Caco-2 (cell line): ENCODE measurements at regions not wholly inside any gene's neighbourhood (a gene's known extent, or its start where the extent isn't known, plus 50 kb on each side); places are given as distances from the start of the nearest gene placed in this dataset.

Experiments
- BruUV-seq: library from RNA; stranded (reverse); fragments of 400-500 nt; replicated peaks from 2 replicates; lab custom pipeline; 2021; lab: Mats Ljungman, UMichigan
- CTCF ChIA-PET: fragments of 300-600 bp; sonication (Branson Sonifier 250); formaldehyde crosslinking; loops from one replicate; lab custom pipeline; 2022; ENCODE audit warnings: antibody characterized with exemption; lab: Charles Lee
- POLR2A ChIA-PET: fragments of 300-600 bp; sonication (Branson Sonifier 250); formaldehyde crosslinking; loops from one replicate; lab custom pipeline; 2022; ENCODE audit warnings: antibody characterized with exemption; lab: Charles Lee
- DNase-seq, 2 experiments: peaks; one replicate each; pipeline versions ENCODE4 v3.0.0 to v3.0.0-alpha.2; 2020 to 2022
- H3K27me3 ChIP-seq: replicated peaks from 2 replicates; pipeline ENCODE4 v1.6.0; 2011; ENCODE audit warnings: low read length; ENCODE audit not compliant: control insufficient read depth, insufficient read depth
- H3K36me3 ChIP-seq: 2 replicates; pipeline ENCODE4 v1.5.1; 2011; ENCODE audit warnings: low read length; ENCODE audit not compliant: control insufficient read depth, insufficient read depth
- H3K4me1 ChIP-seq: fragments of 250-450 bp; sonication (Bioruptor Pico); 2 replicates; pipeline ENCODE4 v1.5.1; 2020; ENCODE audit warnings: mild to moderate bottlenecking
- H3K4me3 ChIP-seq: 2 replicates; pipeline ENCODE4 v1.5.1; 2011; ENCODE audit warnings: low read depth, mild to moderate bottlenecking, control low read depth, low read length
- H3K9me3 ChIP-seq: fragments of 250-450 bp; sonication (Bioruptor Pico); 2 replicates; pipeline ENCODE4 v1.5.1; 2020; ENCODE audit warnings: mild to moderate bottlenecking, moderate library complexity
- H3K27ac Mint-ChIP-seq: one replicate; pipeline ENCODE4 v1.8.0; 2022; ENCODE audit warnings: mixed read lengths; ENCODE audit not compliant: unreplicated experiment
- H3K27me3 Mint-ChIP-seq: one replicate; pipeline ENCODE4 v1.8.0; 2022; ENCODE audit warnings: mixed read lengths; ENCODE audit not compliant: insufficient read depth, unreplicated experiment
- H3K36me3 Mint-ChIP-seq: one replicate; pipeline ENCODE4 v1.8.0; 2022; ENCODE audit warnings: mild to moderate bottlenecking, mixed read lengths; ENCODE audit not compliant: insufficient read depth, unreplicated experiment
- H3K4me1 Mint-ChIP-seq: one replicate; pipeline ENCODE4 v1.8.0; 2022; ENCODE audit warnings: low read depth, mixed read lengths; ENCODE audit not compliant: unreplicated experiment
- H3K4me3 Mint-ChIP-seq: one replicate; pipeline ENCODE4 v1.8.0; 2022; ENCODE audit warnings: mild to moderate bottlenecking, moderate library complexity, mixed read lengths; ENCODE audit not compliant: unreplicated experiment
- H3K9me3 Mint-ChIP-seq: one replicate; pipeline ENCODE4 v1.8.0; 2022; ENCODE audit warnings: mixed read lengths; ENCODE audit not compliant: unreplicated experiment
- intact Hi-C: fragments of 100-400 bp; cut with micrococcal nuclease; formaldehyde crosslinking; loops from one replicate; pipeline ENCODE4 v1.10.0; 2022; ENCODE audit not compliant: unreplicated experiment
- TF ChIP-seq, protein P1 (sequence below), 2 experiments: fragments of 200-600 bp in 1 of 2; IDR thresholded peaks; 1 replicate in 1 of 2; 2 replicates in 1 of 2; pipeline versions ENCODE4 v1.5.1 to v1.8.0; 2011 to 2022; ENCODE audit warnings: antibody characterized with exemption in 1 of 2, control low read depth in 1 of 2, inconsistent platforms in 1 of 2, low read depth in 1 of 2, low read length in 1 of 2, mild to moderate bottlenecking in 1 of 2, moderate library complexity in 1 of 2; ENCODE audit not compliant: insufficient read depth in 1 of 2, severe bottlenecking in 1 of 2, unreplicated experiment in 1 of 2

DNA sequence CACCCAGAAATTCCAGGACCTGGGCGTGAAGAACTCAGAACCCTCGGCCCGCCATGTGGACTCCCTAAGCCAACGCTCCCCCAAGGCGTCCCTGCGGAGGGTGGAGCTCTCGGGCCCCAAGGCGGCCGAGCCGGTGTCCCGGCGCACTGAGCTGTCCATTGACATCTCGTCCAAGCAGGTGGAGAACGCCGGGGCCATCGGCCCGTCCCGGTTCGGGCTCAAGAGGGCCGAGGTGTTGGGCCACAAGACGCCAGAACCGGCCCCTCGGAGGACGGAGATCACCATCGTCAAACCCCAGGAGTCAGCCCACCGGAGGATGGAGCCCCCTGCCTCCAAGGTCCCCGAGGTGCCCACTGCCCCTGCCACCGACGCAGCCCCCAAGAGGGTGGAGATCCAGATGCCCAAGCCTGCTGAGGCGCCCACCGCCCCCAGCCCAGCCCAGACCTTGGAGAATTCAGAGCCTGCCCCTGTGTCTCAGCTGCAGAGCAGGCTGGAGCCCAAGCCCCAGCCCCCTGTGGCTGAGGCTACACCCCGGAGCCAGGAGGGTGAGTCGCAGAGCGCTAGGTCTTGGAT is 261.5 kb downstream of the SEC14L1 start:
- Histone ChIP-seq H3K36me3 (peaks cover 2% of the 10 kb centered on the region; the same call in 1 of the 2 replicates), H3K27me3 (no peaks in the 10 kb centered on the region), H3K9me3 (no peaks in the 10 kb centered on the region), H3K4me3 (no peak overlapping the region), H3K4me1 (no peaks in the 10 kb centered on the region)
- H3K4me3 Mint-ChIP-seq = no peak overlapping the region
- peaks cover 33% of the 10 kb centered on the region for H3K36me3 Mint-ChIP-seq
- intact Hi-C loops = no loop called here
- ChIA-PET CTCF (no interaction called here), POLR2A (no interaction called here)
- H3K9me3 Mint-ChIP-seq = no peaks in the 10 kb centered on the region
- H3K27me3 Mint-ChIP-seq = no peaks in the 10 kb centered on the region
- H3K27ac Mint-ChIP-seq = peak overlapping the region; percentile 31
- no peak for DNase-seq
- TF ChIP-seq, protein P1, sequence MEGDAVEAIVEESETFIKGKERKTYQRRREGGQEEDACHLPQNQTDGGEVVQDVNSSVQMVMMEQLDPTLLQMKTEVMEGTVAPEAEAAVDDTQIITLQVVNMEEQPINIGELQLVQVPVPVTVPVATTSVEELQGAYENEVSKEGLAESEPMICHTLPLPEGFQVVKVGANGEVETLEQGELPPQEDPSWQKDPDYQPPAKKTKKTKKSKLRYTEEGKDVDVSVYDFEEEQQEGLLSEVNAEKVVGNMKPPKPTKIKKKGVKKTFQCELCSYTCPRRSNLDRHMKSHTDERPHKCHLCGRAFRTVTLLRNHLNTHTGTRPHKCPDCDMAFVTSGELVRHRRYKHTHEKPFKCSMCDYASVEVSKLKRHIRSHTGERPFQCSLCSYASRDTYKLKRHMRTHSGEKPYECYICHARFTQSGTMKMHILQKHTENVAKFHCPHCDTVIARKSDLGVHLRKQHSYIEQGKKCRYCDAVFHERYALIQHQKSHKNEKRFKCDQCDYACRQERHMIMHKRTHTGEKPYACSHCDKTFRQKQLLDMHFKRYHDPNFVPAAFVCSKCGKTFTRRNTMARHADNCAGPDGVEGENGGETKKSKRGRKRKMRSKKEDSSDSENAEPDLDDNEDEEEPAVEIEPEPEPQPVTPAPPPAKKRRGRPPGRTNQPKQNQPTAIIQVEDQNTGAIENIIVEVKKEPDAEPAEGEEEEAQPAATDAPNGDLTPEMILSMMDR (IDR thresholded peaks at IDR 0.05; ENCODE audit: insufficient read depth in 1 of 2, low read depth in 1 of 2, low read length in 1 of 2, severe bottlenecking in 1 of 2, unreplicated experiment in 1 of 2) = no peak
- no peaks in the 10 kb centered on the region for H3K4me1 Mint-ChIP-seq
- BruUV-seq = TSS peak; percentile 66

- CTCF ChIA-PET = no interaction called here
These were observed 263.1 kb downstream of the SEC14L1 start for GRCh38 chr17:77403854-77404253.

DNA sequence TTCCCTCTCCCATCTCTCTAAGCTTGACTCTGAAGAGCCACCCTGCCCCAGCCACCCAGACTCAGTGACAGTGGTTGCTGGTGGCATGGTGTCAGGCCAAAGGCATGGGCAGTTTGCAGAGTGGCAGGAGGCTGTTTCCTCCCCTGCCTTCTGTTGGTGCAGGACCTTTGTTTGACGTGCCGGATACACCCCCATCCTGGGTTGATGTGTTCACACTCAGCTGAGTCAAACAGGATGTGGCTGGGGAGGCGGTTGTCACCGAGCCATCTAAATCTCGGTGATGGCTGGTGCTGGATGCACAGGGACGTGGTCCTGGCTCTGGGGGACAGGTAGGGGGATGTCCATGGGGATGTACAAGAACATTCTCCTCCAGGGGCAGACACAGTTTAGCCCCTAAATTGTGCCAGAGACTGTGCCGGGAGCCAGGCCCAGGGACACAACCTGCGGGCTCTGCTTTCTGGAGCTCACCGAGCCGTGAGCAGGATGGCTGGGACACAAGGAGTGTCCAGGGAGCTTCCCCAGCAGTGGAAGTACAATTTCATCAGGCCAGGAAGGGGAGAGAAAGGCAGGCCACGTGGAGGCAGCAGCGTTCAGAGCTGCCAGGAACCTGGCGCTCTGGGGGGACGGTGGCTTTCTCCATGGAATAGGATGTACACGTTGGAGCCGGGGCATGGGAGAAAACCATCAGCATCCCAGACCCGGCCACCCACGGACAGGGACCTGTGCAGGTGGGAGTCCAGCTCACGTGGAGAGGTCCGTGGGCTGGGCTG is 264.2 kb downstream of the SEC14L1 start:
- Mint-ChIP-seq H3K4me1 (no peaks in the 10 kb centered on the region), H3K27me3 (no peaks in the 10 kb centered on the region), H3K27ac (no peak overlapping the region), H3K9me3 (no peaks in the 10 kb centered on the region), H3K36me3 (peaks cover 45% of the 10 kb centered on the region), H3K4me3 (no peak overlapping the region)
- peaks cover 5% of the 10 kb centered on the region; the same call in 1 of the 2 replicates for H3K4me1 ChIP-seq
- H3K9me3 ChIP-seq = no peaks in the 10 kb centered on the region
- no peak overlapping the region for H3K4me3 ChIP-seq
- intact Hi-C loops = no loop called here
- H3K36me3 ChIP-seq = peaks cover 2% of the 10 kb centered on the region; the same call in 1 of the 2 replicates
- ChIA-PET CTCF (no interaction called here), POLR2A (no interaction called here)
- no peak for DNase-seq
- BruUV-seq = no TSS peak
- no peaks in the 10 kb centered on the region for H3K27me3 ChIP-seq
- TF ChIP-seq, protein P1 (IDR thresholded peaks at IDR 0.05; ENCODE audit: insufficient read depth in 1 of 2, low read depth in 1 of 2, low read length in 1 of 2, severe bottlenecking in 1 of 2, unreplicated experiment in 1 of 2) = no peak

More at GRCh38 chr17:77403854-77404253, 263.1 kb downstream of the SEC14L1 start:
- no peaks in the 10 kb centered on the region for H3K9me3 Mint-ChIP-seq
- H3K4me1 ChIP-seq = no peaks in the 10 kb centered on the region; the same call in 1 of the 2 replicates
- H3K9me3 ChIP-seq = no peaks in the 10 kb centered on the region
- H3K27me3 Mint-ChIP-seq = no peaks in the 10 kb centered on the region
- TF ChIP-seq, protein P1 (IDR thresholded peaks at IDR 0.05; ENCODE audit: insufficient read depth in 1 of 2, low read depth in 1 of 2, low read length in 1 of 2, severe bottlenecking in 1 of 2, unreplicated experiment in 1 of 2) = no peak
- BruUV-seq = no TSS peak
- no peaks in the 10 kb centered on the region for H3K27me3 ChIP-seq
- H3K36me3 ChIP-seq = peaks cover 2% of the 10 kb centered on the region; the same call in 1 of the 2 replicates
- POLR2A ChIA-PET = no interaction called here
- intact Hi-C loops = no loop called here
- no peak overlapping the region for H3K4me3 ChIP-seq
- DNase-seq = no peak
- peaks cover 44% of the 10 kb centered on the region for H3K36me3 Mint-ChIP-seq
- no peak overlapping the region for H3K27ac Mint-ChIP-seq
- H3K4me1 Mint-ChIP-seq = no peaks in the 10 kb centered on the region
- no peak overlapping the region for H3K4me3 Mint-ChIP-seq
